Activated gamma-delta T cell treated with anti-CD3 and anti-CD28 coated beads, Interleukin-2, amount 50 U/mL, for 16 hours (primary cell): ENCODE measurements at regions not wholly inside any gene's neighbourhood (a gene's known extent, or its start where the extent isn't known, plus 50 kb on each side); places are given as distances from the start of the nearest gene placed in this dataset.
A peak's percentile ranks its signal among the peaks of the same experiment; 100 is the strongest.
"Not testable (repeated sequence)": the region's sequence is repeated elsewhere in the genome, so short reads cannot be mapped to it uniquely, and the experiment has no call there.

ENCODE experiments used
- DNase-seq: peaks from one replicate; pipeline ENCODE4 v3.0.0-alpha.2; 2020; ENCODE audit warnings: low read depth

DNA sequence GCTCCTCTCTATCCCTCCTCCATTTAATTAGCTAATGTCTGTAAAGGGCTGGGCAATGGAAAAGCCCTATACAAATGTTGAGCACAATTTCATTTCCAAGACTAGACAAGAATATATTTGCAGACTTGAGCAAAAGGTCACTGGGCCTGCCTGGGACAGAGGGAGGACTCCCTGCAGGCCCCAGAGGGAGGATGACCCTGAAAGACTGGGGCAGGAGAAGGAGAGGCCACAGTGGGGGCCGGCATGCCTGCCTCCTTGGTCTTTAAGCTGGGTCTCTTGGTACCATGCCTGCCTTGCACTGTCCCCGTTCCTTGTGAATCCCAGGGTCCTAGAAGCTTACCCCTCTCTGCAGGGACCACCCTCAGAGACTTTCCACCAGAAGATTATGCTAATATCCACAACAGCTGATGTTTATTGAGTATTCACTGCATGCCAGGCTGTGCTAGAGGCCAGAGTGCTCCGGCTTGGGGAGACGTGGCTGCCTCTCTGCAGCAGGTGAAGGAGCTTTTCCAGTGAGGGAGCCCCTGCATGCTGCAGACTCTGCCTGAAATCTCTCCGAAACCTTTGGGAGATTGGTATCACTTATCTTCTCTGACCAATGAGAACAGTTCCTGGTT lies 72.7 kb upstream of the HSPA9 start:
- DNase-seq = no peak

DNA sequence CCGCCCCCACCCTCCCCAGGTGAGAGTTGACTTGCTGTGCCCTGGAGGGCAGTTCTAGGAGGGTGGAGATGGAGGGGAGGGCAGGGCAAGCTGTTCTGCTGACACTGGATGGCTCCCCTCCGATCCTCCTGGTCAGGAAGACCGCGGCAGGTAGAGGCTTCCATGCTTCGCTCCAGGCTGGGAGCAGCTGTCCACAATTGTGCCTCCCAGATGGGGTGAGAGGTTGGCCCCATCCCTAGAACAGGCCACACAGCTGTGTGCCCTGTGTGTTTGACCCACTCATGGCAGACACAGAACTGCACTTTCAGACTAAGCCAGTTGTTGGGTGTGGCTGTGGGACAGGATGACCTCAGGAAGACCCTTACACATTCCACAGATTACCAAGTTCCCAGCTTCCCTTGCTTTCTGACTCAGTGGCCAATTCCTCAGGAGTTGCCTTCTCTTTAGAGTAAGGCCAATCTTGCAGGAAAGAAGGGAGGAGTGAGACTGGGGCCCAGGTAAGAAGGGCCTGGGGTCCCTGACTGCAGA lies 72.1 kb upstream of the HSPA9 start:
- DNase-seq = no peak

DNA sequence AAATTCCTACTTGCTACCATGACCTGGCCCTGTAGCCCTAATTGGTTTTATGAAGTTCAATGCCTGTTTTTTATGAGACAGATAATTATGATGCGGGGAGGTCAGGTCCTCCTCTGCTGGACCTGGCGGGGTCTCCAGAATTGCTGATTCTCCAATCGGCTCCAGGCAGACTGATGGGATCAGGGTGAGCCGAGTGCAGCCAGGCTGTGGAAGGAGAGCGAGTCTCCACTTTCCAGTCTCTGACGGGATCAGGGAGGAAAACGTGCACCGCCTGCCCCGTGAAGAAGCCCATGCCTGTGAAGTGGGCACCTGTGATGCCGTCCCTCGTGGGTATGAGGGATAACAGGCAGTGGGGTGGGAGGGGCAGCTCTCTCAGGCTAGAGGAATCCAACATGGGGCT lies 71.5 kb upstream of the HSPA9 start:
- no peak for DNase-seq

DNA sequence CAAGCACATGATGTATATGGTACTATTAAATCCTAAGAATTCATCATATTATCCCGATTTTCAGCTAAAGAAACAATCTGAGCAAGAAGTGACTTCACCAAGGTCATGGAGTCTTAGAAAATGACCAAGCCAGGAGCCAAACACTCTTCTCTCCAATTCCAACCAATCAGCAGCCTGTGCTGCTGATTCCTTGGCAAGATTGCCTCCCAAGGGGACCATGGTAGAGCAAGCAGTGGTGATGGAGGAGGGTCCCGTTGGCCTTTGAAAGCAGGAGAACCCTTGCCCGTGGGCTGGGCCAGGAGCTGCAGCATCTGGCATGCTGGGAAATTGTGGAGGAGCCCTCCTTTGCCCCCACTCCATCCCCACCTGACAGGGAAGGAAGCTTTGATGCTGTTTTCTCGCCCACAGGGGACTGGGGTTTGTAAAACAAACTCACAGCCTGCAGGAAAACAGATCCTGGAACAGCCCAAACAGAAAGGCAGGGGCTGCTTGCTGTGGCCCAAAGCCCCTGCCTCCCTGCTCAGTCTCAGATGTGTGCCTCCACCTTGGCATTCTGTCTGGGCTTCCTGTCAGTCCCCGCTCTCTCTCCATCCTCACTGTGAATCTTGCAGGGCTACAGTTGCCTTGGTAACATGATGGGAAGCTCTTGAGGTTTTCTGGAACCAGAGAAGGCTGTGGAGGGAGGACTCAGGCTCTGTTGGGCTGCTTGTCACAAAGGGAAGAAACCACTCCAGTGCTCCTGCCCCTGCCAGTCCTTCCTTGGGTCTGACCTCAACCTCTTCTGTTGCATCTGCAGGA lies 70.8 kb upstream of the HSPA9 start:
- no peak for DNase-seq

GRCh38 chr5:138643040-138643791 lies 68.0 kb upstream of the HSPA9 start:
- DNase-seq = no peak

DNA sequence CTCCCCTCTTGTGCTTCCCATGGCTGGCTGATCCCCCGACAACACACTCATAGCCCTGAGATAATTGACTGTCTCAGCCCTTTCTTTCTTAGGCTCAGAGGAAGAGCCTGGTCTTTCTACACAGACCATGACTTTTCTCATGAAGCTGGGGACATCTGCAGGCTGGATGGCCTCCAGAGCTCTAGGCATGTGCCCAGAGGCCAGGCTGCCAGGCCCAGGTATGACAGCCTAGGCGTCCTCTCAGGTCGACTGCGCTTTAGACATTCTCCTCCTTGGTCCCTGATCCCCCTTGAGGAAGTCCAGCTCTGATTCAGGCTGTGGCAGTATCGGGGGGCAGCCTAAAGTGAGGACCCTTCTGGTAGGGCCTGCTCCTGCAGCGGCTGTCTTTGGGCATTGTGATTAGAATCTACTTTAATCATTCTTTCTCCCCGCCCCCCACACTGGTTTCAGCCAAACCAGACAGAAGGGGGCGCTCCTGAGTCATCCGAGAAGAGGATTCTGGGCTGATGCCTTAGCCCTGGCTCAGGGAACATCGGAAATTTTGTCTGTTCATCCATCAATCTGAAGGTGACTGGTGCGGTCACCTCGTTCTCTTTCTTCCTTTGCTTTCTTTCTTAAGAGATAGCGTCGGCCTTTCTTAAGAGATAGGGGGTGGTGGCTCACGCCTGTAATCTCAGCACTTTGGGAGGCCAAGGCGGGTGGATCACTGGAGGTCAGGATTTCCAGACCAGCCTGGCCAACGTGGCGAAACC lies 66.5 kb upstream of the HSPA9 start:
- DNase-seq = peak; percentile 56

DNA sequence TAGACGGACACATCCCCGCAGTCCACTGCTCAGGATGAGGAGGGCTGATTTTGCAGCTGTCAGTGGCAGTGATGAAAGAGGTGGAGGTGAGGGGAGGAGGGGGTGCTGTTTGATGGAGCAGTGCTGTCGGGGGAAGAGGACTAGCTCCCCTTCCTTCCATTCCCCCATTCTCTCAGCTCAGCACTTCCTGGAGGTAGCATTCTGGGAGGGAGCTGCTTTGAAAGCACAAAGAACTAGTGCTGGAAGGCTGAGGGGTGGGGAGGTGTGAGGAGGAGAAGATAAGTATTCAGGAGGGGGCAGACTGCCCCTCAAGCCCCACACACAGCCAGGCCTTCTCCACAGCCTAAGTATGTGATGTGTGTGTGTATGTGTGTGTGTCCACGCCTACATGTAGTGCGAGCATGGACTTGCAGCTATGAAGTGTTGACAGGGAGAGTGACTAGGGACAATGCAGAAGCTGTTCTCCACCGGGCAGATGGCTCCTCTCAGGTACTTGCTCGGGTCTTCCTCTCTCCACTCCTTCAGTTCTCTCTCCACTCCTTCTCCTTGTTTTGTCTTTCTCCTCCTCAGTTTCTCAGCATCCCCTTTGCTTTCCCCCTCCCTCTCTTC lies 65.5 kb upstream of the HSPA9 start:
- no peak for DNase-seq

DNA sequence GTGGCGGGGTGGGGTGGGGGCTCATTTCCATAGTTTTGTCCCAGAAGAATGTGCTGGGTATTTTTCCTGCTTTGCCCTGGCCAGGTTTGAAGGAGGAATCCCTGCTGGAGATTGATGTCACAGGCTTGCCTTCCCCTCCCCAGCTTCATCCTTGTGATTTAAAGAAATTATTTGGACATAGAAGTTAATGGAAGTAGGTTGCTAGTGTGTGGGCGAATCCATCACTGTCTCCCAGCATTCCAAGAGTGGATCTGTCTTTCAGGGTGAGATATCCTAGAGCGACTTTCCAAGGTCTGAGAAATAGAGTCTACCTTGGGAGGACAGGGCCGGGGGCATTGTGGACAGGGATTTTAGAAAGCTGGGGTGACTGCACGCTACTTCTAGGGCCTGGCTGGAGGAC lies 64.9 kb upstream of the HSPA9 start:
- no peak for DNase-seq

DNA sequence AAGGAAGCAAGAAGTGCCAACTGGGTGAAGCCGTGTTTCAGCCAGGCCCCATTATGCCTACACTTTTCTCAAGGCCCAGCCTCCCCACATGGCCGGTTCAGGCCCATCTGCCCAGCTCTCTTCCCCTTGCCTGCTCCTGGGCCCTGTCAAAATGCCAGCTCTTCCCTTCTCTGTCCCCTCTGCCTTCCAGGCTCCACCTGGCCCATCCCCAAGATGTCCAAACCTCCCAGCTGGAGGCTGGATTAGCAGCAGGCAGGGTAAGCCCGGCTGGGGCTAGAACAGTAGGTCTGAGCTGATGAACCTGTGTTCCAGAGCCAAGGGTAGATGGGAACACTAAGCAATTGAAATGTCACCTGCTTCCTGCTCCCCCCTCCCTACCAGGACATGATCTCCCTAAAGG lies 64.1 kb upstream of the HSPA9 start:
- no peak for DNase-seq

- no peak for DNase-seq
These were observed 62.1 kb upstream of the HSPA9 start for GRCh38 chr5:138637256-138637655.

- DNase-seq = no peak
These were observed 61.3 kb upstream of the HSPA9 start for GRCh38 chr5:138636398-138636944.

DNA sequence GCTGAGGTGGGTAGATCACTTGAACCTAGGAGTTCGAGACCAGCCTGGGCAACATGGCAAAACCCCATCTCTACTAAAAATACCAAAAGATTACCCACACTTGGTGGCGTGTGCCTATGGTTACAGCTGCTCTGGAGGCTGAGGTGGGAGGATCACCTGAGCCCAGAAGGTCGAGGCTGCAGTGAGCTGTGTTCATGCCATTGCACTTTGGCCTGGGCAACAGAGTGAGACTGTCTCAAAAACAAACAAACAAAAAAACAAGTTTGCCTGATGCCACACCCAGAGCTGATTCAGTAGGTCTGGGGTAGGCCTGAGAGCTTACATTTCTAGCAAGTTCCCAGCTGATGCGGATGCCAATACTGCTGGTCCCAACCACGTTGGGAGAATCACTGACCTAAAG lies 60.5 kb upstream of the HSPA9 start:
- DNase-seq = no peak

- no peak for DNase-seq
These were observed 60.1 kb upstream of the HSPA9 start for GRCh38 chr5:138635265-138635664.

DNA sequence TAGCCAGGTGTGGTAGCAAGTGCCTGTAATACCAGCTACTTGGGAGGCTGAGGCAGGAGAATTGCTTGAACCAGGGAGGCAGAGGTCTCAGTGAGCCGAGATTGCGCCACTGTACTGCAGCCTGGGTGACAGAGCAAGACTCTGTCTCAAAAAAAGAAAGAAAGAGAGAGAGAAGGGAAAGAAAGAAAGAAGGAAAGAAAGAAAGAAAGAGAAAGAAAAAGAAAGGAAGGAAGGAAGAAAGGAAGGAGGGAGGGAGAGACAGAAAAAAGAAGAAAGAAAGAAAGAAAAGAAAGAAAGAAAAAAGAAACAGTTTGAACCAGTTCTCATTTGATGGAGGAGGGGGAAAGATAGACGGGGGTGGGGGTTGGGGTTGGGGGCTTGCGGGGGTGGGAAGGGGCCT lies 59.6 kb upstream of the HSPA9 start:
- not testable (repeated sequence) for DNase-seq

- DNase-seq = no peak
These were observed 57.8 kb upstream of the HSPA9 start for GRCh38 chr5:138632900-138633489.

DNA sequence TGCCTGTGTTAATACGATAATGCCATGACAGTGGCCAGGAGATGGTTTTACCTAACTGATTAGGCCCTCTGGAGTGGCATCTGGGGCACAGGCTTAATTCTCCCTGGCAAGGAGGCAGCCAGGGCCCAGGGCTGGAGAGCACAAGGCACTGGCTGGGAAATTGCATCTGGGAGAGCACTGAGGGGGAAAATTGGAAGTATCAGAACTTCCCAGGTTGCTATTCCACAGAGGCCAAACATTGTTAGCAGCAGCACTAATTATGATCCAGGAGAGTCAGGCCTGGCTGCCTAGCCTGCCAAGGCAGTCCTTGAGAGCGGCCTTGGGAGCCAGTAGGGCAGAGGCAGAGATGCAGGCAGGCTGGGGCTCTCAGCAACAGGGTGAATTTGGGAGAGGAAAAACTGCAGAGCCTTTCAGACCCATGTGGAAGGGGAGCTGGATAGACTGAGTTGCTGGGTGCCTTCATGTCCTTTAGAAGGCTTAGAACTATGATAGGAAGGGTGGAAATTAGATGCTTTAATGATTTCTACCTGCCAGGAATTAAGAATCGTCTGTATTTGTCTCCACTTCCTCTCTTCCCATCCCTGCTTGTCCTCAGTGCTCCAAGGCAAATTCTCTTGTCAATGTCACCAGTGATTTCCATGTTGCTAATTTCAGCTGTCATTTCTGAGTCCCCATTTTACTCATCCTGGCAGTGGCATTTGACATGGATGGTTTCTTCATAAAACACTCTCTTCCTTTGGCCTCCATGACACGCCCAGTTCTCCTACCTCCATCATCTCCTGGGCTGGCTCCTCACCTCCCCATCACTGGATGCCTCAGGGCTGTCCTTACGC lies 56.1 kb upstream of the HSPA9 start:
- no peak for DNase-seq

- DNase-seq = no peak
These were observed 54.2 kb upstream of the HSPA9 start for GRCh38 chr5:138629392-138629791.

- DNase-seq = no peak
These were observed 51.2 kb upstream of the HSPA9 start for GRCh38 chr5:138626333-138626944.

- no peak for DNase-seq
These were observed 49.9 kb upstream of the HSPA9 start for GRCh38 chr5:138625134-138625533.
